Thyroid gland (tissue), 4 donors: ENCODE measurements at regions not wholly inside any gene's neighbourhood (a gene's known extent, or its start where the extent isn't known, plus 50 kb on each side); places are given as distances from the start of the nearest gene placed in this dataset.

Experiments
- DNase-seq, 2 donors: peaks; one replicate each; pipeline ENCODE4 v3.0.0-alpha.2; 2019
- H3K27ac ChIP-seq, 3 donors: fragments of 200-600 bp; sonication (generic); 1 replicate in 2 of 3; 2 replicates in 1 of 3; pipeline ENCODE4 v1.5.1; 2016 to 2019; ENCODE audit warnings: mild to moderate bottlenecking in 1 of 3, moderate library complexity in 1 of 3
- H3K27me3 ChIP-seq: fragments of 200-600 bp; sonication (generic); one replicate; pipeline ENCODE4 v1.5.1; 2019
- H3K36me3 ChIP-seq, 2 donors: fragments of 200-600 bp; sonication (generic); one replicate each; pipeline ENCODE4 v1.5.1; 2016 to 2019
- H3K4me1 ChIP-seq, 2 donors: fragments of 200-600 bp; sonication (generic); one replicate each; pipeline ENCODE4 v1.5.1; 2017 to 2019
- H3K4me3 ChIP-seq, 3 donors: fragments of 200-600 bp; sonication (generic); replicated peaks in 1 of 3; 1 replicate in 2 of 3; 2 replicates in 1 of 3; pipeline ENCODE4 v1.5.1; 2016; ENCODE audit warnings: mild to moderate bottlenecking in 1 of 3
- H3K9me3 ChIP-seq: fragments of 200-600 bp; sonication (generic); one replicate; pipeline ENCODE4 v1.5.1; 2017
- CTCF ChIP-seq, 6 experiments: fragments of 200-600 bp in 3 of 6; fragments of 450-650 bp in 3 of 6; sonication (generic) in 3 of 6; IDR thresholded peaks; one replicate each; pipeline ENCODE4 v1.5.1; 2016 to 2019; ENCODE audit warnings: antibody characterized with exemption in 6 of 6, mild to moderate bottlenecking in 2 of 6, inconsistent platforms in 1 of 6, moderate library complexity in 1 of 6
- POLR2A ChIP-seq, 2 donors: fragments of 450-650 bp; IDR thresholded peaks; one replicate each; pipeline ENCODE4 v1.6.1; 2017; ENCODE audit warnings: antibody characterized with exemption in 2 of 2, mild to moderate bottlenecking in 2 of 2, moderate library complexity in 1 of 2
- WGBS, 2 donors: methylation state at CpG; one replicate each; pipeline ENCODE4 v1.1.5; 2017; 5-methylcytosine and 5-hydroxymethylcytosine counted together
- intact Hi-C: fragments of 100-400 bp; cut with DNase I; formaldehyde crosslinking; loops from one replicate; pipeline ENCODE4 v1.15.1; 2023

- Histone ChIP-seq H3K4me1 (peaks cover 0 to 4% of the 10 kb centered on the region in 2 donors), H3K4me3 (no peak overlapping the region), H3K27me3 (no peaks in the 10 kb centered on the region), H3K27ac (no peak overlapping the region), H3K36me3 (no peaks in the 10 kb centered on the region), H3K9me3 (no peaks in the 10 kb centered on the region)
- WGBS, 2 donors: 78 to 92% methylated on average over 3 of the region's 3 CpGs
- DNase-seq: no peak
- TF ChIP-seq POLR2A (IDR thresholded peaks at IDR 0.05) (no peak), CTCF (IDR thresholded peaks at IDR 0.05) (no peak)
- intact Hi-C loops: no loop called here
Observed at GRCh38 chr5:74286734-74287695, 353.5 kb downstream of the ENC1 start.

- no peak overlapping the region for H3K4me3 ChIP-seq
- H3K9me3 ChIP-seq: no peaks in the 10 kb centered on the region
- H3K27me3 ChIP-seq: no peaks in the 10 kb centered on the region
- no peak for DNase-seq
- peaks cover 0 to 4% of the 10 kb centered on the region in 2 donors for H3K4me1 ChIP-seq
- intact Hi-C loops: no loop called here
- TF ChIP-seq POLR2A (IDR thresholded peaks at IDR 0.05) (no peak), CTCF (IDR thresholded peaks at IDR 0.05) (no peak)
- 87 to 93% methylated on average over 5 of the region's 5 CpGs for WGBS, 2 donors
- no peak overlapping the region for H3K27ac ChIP-seq
- no peaks in the 10 kb centered on the region for H3K36me3 ChIP-seq
Observed at GRCh38 chr5:74285675-74286280, 354.8 kb downstream of the ENC1 start.

- H3K9me3 ChIP-seq: no peaks in the 10 kb centered on the region
- TF ChIP-seq CTCF (IDR thresholded peaks at IDR 0.05): no peak
- no peak for TF ChIP-seq POLR2A (IDR thresholded peaks at IDR 0.05)
Observed at GRCh38 chr5:74282490-74282889, 358.0 kb downstream of the ENC1 start.

GRCh38 chr5:74281166-74281565 lies 359.4 kb downstream of the ENC1 start:
- no peak overlapping the region for H3K4me3 ChIP-seq
- no peaks in the 10 kb centered on the region for H3K27me3 ChIP-seq
- WGBS, 2 donors: 87% methylated on average over 6 of the region's 6 CpGs
- no peak for DNase-seq
- TF ChIP-seq CTCF (IDR thresholded peaks at IDR 0.05) (no peak), POLR2A (IDR thresholded peaks at IDR 0.05) (no peak)
- no peaks in the 10 kb centered on the region for H3K4me1 ChIP-seq
- intact Hi-C loops: no loop called here
- H3K9me3 ChIP-seq: no peaks in the 10 kb centered on the region
- no peak overlapping the region for H3K27ac ChIP-seq
- H3K36me3 ChIP-seq: no peaks in the 10 kb centered on the region

More at GRCh38 chr5:74282490-74282889, 358.0 kb downstream of the ENC1 start:
- H3K4me3 ChIP-seq: no peak overlapping the region
- H3K36me3 ChIP-seq: no peaks in the 10 kb centered on the region
- no peak overlapping the region for H3K27ac ChIP-seq
- no peak for DNase-seq
- H3K27me3 ChIP-seq: no peaks in the 10 kb centered on the region
- no peaks in the 10 kb centered on the region for H3K4me1 ChIP-seq
- WGBS, 2 donors: 76 to 85% methylated on average over 5 of the region's 5 CpGs
- intact Hi-C loops: no loop called here

GRCh38 chr5:74280306-74280705 lies 360.2 kb downstream of the ENC1 start:
- H3K27ac ChIP-seq: no peak overlapping the region
- H3K4me3 ChIP-seq: no peak overlapping the region
- H3K27me3 ChIP-seq: no peaks in the 10 kb centered on the region
- H3K4me1 ChIP-seq: no peaks in the 10 kb centered on the region
- intact Hi-C loops: no loop called here
- no peaks in the 10 kb centered on the region for H3K36me3 ChIP-seq
- WGBS, 2 donors: 100% methylated on average over 1 of the region's 1 CpG
- DNase-seq: no peak
- TF ChIP-seq POLR2A (IDR thresholded peaks at IDR 0.05) (no peak), CTCF (IDR thresholded peaks at IDR 0.05) (no peak)
- H3K9me3 ChIP-seq: no peaks in the 10 kb centered on the region
